ENCODE measurements at regions not wholly inside any gene's neighbourhood (a gene's known extent, or its start where the extent isn't known, plus 50 kb on each side); places are given as distances from the start of the nearest gene placed in this dataset.
"Not testable (repeated sequence)": the region's sequence is repeated elsewhere in the genome, so short reads cannot be mapped to it uniquely, and the experiment has no call there.

- DNase-seq (ENCODE audit: low spot score): no peak
Measured at GRCh38 chr18:30698571-30698970, 344.0 kb downstream of the DSC3 start.

GRCh38 chr18:30696201-30696600 lies 346.3 kb downstream of the DSC3 start:
- no peak for DNase-seq (ENCODE audit: low spot score)

- DNase-seq (ENCODE audit: low spot score): no peak
Measured at GRCh38 chr18:30694773-30695172, 347.8 kb downstream of the DSC3 start.

GRCh38 chr18:30689216-30689615 lies 353.3 kb downstream of the DSC3 start:
- no peak for DNase-seq (ENCODE audit: low spot score)

GRCh38 chr18:30687501-30687900 lies 355.0 kb downstream of the DSC3 start:
- DNase-seq (ENCODE audit: low spot score): no peak

GRCh38 chr18:30684825-30685481 lies 357.6 kb downstream of the DSC3 start:
- no peak for DNase-seq (ENCODE audit: low spot score)

GRCh38 chr18:30683836-30684235 lies 358.7 kb downstream of the DSC3 start:
- DNase-seq (ENCODE audit: low spot score): no peak

- DNase-seq (ENCODE audit: low spot score): no peak
Measured at GRCh38 chr18:30682672-30683071, 359.9 kb downstream of the DSC3 start.

- DNase-seq (ENCODE audit: low spot score): no peak
Measured at GRCh38 chr18:30679285-30679930, 363.1 kb downstream of the DSC3 start.

GRCh38 chr18:30677813-30678212 lies 364.7 kb downstream of the DSC3 start:
- DNase-seq (ENCODE audit: low spot score): not testable (repeated sequence)

- DNase-seq (ENCODE audit: low spot score): no peak
Measured at GRCh38 chr18:30676053-30676480, 366.5 kb downstream of the DSC3 start.

GRCh38 chr18:30675493-30675892 lies 367.0 kb downstream of the DSC3 start:
- DNase-seq (ENCODE audit: low spot score): no peak

GRCh38 chr18:30675072-30675471 lies 367.5 kb downstream of the DSC3 start:
- no peak for DNase-seq (ENCODE audit: low spot score)

- no peak for DNase-seq (ENCODE audit: low spot score)
Measured at GRCh38 chr18:30674596-30674995, 367.9 kb downstream of the DSC3 start.

- DNase-seq (ENCODE audit: low spot score): not testable (repeated sequence)
Measured at GRCh38 chr18:30672439-30672838, 370.1 kb downstream of the DSC3 start.

GRCh38 chr18:30658306-30658705 lies 384.2 kb downstream of the DSC3 start:
- DNase-seq (ENCODE audit: low spot score): no peak

- no peak for DNase-seq (ENCODE audit: low spot score)
Measured at GRCh38 chr18:30652387-30652786, 390.2 kb downstream of the DSC3 start.

- DNase-seq (ENCODE audit: low spot score): no peak
Measured at GRCh38 chr18:30650499-30650898, 392.0 kb downstream of the DSC3 start.

- no peak for DNase-seq (ENCODE audit: low spot score)
Measured at GRCh38 chr18:30644158-30644557, 398.4 kb downstream of the DSC3 start.

- DNase-seq (ENCODE audit: low spot score): no peak
Measured at GRCh38 chr18:30639361-30639760, 403.2 kb downstream of the DSC3 start.

- no peak for DNase-seq (ENCODE audit: low spot score)
Measured at GRCh38 chr18:30634249-30634648, 408.3 kb downstream of the DSC3 start.

GRCh38 chr18:30632071-30632698 lies 410.4 kb downstream of the DSC3 start:
- no peak for DNase-seq (ENCODE audit: low spot score)

- DNase-seq (ENCODE audit: low spot score): no peak
Measured at GRCh38 chr18:30625961-30626360, 416.6 kb downstream of the DSC3 start.
